HK-2 (cell line): ENCODE measurements at regions not wholly inside any gene's neighbourhood (a gene's known extent, or its start where the extent isn't known, plus 50 kb on each side); places are given as distances from the start of the nearest gene placed in this dataset.

Experiments used
- DNase-seq: peaks from one replicate; pipeline ENCODE4 v3.0.0-alpha.2; 2018; ENCODE audit not compliant: unreplicated experiment

- no peak for DNase-seq
These were observed 516.9 kb downstream of the LRFN5 start for GRCh38 chr14:42123526-42123925.

GRCh38 chr14:42113358-42114069, 506.8 kb downstream of the LRFN5 start:
- DNase-seq, result no peak

GRCh38 chr14:42112108-42112507, 505.4 kb downstream of the LRFN5 start:
- DNase-seq, result no peak

- DNase-seq, result no peak
These were observed 504.7 kb downstream of the LRFN5 start for GRCh38 chr14:42111355-42111754.

DNA sequence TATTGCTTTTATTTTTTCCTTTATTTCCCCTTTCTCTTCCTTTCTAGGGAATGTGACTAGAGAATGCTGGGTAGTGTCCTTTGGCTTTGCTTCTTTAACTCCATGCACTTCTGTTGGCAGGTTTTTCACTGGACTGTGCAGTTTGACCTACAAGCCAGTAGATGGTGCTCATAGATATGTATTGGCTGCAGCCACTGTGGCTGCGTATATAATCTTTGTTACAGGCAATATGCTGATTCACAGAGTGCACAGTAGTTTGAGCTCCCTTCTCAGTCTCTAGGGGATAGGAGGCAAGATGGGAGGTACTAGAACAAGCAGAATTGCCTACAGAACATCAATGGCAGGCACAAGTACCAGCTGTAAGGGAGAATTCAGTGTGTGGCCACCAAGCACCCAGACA, 503.5 kb downstream of the LRFN5 start:
- DNase-seq, result no peak

GRCh38 chr14:42095155-42095554, 488.5 kb downstream of the LRFN5 start:
- no peak for DNase-seq

- no peak for DNase-seq
These were observed 483.4 kb downstream of the LRFN5 start for GRCh38 chr14:42090122-42090521.

DNA sequence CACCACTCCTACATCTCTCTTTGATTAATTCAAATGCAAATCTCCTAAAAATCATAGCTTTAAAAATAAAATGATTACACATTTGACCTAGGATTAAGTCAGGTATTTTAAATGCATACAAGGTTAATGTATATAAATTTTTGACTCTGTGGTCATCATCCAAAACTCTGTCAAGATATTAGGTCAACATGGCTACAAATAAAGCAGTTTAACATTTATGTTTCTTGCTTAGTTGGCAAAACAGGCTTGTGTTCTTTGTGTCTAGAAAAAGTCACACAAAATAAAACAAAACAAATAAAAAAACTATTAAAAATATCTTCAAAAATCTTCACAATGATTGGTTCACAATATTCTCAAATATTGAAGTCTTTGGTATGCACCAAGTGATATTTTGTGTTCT, 473.2 kb downstream of the LRFN5 start:
- DNase-seq, result no peak

DNA sequence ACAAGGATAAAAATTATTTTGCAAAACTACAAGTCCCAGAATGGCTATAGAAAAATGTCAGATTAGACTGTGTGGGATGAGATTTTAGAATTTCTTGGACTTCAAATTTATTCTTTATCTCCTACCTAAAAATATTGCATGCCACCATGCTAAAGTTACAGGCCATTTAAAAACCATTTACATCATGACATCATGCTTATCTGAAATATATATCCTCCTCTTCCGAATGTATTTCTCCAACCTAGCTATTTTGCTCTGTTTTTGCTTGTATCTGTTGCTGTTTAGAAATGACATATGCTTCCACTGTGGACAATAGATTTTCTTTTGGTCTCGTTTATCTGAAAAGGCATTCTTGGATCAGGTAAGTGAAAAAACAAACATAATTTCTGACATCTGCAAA, 471.7 kb downstream of the LRFN5 start:
- no peak for DNase-seq

GRCh38 chr14:42070031-42070430, 463.4 kb downstream of the LRFN5 start:
- no peak for DNase-seq

DNA sequence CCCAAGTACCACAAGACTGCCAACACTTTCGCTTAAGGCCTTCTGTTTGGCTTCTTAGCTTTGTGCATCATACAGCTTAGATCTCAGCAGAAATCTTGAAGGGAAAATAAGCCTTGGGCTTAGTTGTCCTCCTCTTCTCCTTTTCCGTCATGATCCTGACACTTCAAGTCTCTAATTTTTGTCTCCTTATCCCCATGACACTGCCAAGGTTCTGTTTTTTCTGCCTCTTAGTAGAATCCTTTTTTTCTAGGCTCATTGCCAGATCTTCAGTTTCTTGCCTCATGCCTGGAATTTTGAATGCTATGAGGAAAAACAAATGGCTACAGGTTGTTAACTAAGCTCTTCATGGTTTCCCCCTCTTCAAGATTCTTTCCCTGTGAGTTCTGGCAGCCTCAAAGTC, 450.4 kb downstream of the LRFN5 start:
- DNase-seq, result no peak

DNA sequence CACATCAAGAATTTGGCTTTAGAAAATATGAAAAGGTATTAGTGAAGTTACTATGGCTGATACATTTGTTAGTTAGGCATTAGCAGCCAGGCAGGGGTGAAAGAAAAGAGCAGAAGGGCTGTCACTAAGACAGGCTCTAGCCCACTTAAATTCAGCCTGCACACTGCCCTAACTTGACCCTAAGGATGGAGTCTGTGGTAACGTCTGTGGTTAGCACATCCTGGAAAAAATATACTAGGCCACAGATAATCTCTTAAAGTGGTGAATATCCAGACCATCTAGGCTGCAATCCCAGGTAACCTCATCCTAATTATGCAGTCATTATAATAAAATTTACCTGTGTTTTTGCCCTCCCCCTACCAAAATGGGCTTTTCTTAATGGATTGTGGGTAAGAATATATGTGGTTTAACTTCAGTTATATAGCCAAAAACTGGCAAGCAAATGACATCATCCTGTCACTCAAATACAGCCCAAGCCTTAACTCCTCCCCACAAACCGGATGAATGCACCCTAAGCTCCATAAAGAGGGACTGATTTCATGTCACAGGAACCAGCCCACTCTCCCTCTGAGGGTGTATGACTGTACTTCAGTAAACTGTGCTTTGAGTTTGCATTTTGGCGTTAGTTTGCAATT, 440.9 kb downstream of the LRFN5 start:
- DNase-seq, result peak; percentile 42

DNA sequence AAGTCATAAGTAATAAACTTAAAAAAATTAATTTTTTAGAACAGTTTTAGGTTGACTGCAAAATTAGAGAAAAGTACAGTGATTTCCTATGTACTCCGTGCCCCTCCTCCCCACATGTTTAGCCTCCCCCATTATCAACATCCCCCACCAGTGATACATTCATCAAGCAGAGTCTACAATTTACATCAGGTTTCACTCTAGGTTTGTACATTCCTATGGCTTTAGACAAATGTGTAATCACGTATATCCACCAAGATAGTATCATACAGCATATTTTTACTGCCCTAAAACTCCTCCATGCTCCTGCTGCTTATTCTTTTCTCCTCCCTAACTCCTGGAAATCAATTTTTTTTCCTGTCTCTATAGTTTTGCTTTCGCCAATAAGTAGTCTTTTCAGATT, 438.7 kb downstream of the LRFN5 start:
- DNase-seq, result no peak

GRCh38 chr14:42028607-42029006, 421.9 kb downstream of the LRFN5 start:
- no peak for DNase-seq

DNA sequence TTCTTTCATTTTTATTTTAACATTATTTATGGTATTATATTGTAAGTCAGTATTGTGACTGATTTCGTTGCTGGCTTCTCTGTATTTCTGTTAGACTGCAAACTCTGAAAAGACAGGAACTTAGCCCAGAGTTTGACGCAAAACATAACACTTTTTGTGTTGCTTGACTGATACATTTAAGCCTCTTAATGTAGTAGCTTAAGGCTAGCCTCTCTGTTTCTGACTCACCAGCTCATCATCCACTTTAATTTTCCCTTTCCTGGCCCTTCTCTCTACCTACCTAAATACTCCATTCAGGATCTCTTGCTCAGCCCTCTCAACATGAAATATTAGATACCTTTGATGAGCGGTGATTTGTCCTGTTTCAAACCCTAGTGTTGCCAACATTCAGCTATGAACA, 420.6 kb downstream of the LRFN5 start:
- no peak for DNase-seq

DNA sequence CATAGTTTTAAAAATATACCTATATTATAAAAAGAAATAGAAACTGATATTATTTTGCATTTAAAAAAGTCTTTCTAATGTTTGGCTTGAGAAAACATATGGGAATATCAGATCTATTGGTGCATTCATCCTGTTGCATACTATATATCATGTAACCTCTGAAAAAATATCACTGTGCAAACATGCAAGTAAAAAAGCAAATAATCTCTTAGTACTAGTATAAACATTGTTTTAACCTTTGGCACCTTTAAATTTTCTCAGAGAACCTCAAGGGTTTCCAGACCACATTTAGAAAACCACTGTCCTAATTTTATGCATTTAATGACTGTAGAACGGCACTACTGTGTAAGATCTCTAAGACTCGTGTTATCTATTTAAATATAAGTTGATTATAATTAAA, 416.8 kb downstream of the LRFN5 start:
- DNase-seq, result no peak

DNA sequence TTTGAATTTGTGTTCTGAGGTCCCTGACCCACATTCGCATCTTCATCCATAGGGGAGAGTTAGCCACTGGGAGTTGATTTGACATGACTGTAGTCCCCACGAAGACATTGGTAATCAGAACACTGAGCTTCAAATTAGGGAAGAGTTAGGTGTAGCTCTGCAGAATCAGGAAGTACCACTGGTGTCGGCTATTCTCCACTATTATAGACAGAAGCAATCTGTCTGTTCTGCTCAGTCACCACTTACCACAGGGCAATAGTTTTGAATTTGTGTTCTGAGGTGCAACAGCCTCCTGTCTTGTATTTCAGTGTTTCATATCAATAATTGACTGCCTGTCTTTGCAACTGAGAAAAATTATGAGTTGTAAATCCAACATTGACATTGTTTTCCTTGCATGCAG, 407.6 kb downstream of the LRFN5 start:
- no peak for DNase-seq

- DNase-seq, result no peak
These were observed 406.9 kb downstream of the LRFN5 start for GRCh38 chr14:42013559-42013958.

- DNase-seq, result no peak
These were observed 406.5 kb downstream of the LRFN5 start for GRCh38 chr14:42013153-42013552.

- no peak for DNase-seq
These were observed 404.5 kb downstream of the LRFN5 start for GRCh38 chr14:42011221-42011620.

DNA sequence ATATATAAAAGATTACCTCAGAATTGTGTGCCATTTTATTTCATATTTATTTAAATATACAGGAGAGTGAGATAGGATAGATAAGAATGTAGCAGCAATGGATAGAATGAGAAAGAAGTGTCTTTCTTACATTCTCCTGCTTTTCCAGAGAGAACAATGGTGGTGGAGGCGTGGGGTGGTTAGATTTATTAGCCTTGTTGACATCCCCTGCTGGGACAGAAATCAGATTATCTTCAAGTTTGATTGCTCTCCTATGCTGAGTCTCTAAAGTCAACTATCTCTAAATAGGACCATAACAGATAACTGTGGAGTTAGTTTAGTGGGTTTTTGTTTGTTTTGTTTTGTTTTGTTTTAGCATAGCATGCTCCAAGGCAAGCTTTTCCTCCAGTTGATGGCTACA, 397.6 kb downstream of the LRFN5 start:
- no peak for DNase-seq

GRCh38 chr14:42002141-42002540, 395.5 kb downstream of the LRFN5 start:
- DNase-seq, result no peak

- DNase-seq, result no peak
These were observed 394.8 kb downstream of the LRFN5 start for GRCh38 chr14:42001431-42001830.

DNA sequence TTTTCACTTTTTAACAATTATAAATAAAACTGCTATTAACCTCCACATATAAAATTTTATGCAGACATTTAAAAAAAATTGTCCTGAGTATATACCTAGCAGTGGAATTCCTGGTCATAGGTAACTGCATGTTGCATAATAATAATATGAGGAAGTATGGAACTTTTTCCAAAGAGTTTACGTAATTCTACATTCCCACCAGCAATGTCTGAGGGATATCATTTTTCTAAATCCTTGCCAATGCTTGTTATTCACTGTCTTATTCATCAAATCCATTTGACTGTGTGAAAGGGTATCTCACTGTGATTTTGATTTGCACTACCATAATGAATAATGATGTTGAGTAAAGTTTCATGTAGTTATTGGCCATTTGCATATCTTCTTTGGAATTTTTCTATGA, 393.8 kb downstream of the LRFN5 start:
- no peak for DNase-seq
